AG04450 (cell line): ENCODE measurements at regions not wholly inside any gene's neighbourhood (a gene's known extent, or its start where the extent isn't known, plus 50 kb on each side); places are given as distances from the start of the nearest gene placed in this dataset.

Experiments used
- CTCF ChIA-PET: fragments of 300-600, 350-600 bp; formaldehyde crosslinking; extraction: SDS; loops from one replicate; lab custom pipeline; 2022; ENCODE audit warnings: antibody characterized with exemption, inconsistent platforms; lab: Charles Lee
- POLR2A ChIA-PET: fragments of 350-600 bp; formaldehyde crosslinking; extraction: SDS; loops from one replicate; lab custom pipeline; 2021; ENCODE audit warnings: antibody characterized with exemption, inconsistent platforms; lab: Yijun Ruan, JAX
- DNase-seq: peaks from one replicate; pipeline ENCODE4 v3.0.0-alpha.2; 2011; ENCODE audit warnings: low read depth, low spot score
- H3K27ac ChIP-seq: one replicate; pipeline ENCODE4 v1.5.1; 2012; ENCODE audit warnings: low read depth, low read length, control low read depth
- H3K27me3 ChIP-seq: one replicate; pipeline ENCODE4 v1.6.0; 2012; ENCODE audit warnings: low read length; ENCODE audit not compliant: control insufficient read depth, insufficient read depth
- H3K4me3 ChIP-seq: 2 replicates; pipeline ENCODE4 v1.5.1; 2011; ENCODE audit warnings: mild to moderate bottlenecking, low read depth, low read length, control low read depth
- H3K9me3 ChIP-seq: 2 replicates; pipeline ENCODE4 v1.5.1; 2012; ENCODE audit warnings: low read length; ENCODE audit not compliant: control insufficient read depth, insufficient read depth
- CTCF ChIP-seq: IDR thresholded peaks from 2 replicates; pipeline ENCODE4 v1.5.1; 2011; ENCODE audit warnings: low read depth, low read length, control low read depth, inconsistent platforms

GRCh38 chr18:46311491-46311890 lies 207.3 kb downstream of the HAUS1 start:
- no peak for DNase-seq
- no peak for TF ChIP-seq CTCF
- Histone ChIP-seq H3K9me3 (no peaks in the 10 kb centered on the region), H3K27me3 (peaks cover 8% of the 10 kb centered on the region), H3K4me3 (no peak overlapping the region), H3K27ac (no peak overlapping the region)
- CTCF ChIA-PET = interaction anchor here (0.8 kb wide), 1 partner anchor 138 kb away, joined by 3 read pairs; a partner anchor contains a TSS
- POLR2A ChIA-PET = no interaction called here

DNA sequence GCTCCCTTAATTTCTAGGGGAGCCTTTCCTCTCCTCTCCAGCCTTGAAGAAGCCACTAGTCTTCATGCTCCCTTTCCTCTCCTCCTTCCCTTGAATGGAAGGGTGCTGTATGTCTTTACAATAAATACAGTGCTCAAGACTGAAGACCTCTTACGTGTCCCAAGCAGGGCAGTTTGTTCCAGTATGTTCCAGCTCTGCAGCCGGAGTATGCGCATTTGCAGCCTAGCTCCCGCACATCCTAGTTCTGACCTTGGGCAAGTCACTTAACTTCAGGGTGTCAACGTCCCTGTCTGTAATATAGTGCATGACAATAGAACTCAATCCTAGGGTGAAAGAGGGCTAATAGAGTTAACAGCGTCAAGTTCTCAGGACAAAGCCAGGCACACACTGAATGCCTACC lies 208.0 kb downstream of the HAUS1 start:
- Histone ChIP-seq H3K27me3 (peaks cover 8% of the 10 kb centered on the region), H3K4me3 (no peak overlapping the region), H3K27ac (no peak overlapping the region), H3K9me3 (no peaks in the 10 kb centered on the region)
- ChIA-PET POLR2A (no interaction called here), CTCF (no interaction called here)
- DNase-seq = no peak
- no peak for TF ChIP-seq CTCF

DNA sequence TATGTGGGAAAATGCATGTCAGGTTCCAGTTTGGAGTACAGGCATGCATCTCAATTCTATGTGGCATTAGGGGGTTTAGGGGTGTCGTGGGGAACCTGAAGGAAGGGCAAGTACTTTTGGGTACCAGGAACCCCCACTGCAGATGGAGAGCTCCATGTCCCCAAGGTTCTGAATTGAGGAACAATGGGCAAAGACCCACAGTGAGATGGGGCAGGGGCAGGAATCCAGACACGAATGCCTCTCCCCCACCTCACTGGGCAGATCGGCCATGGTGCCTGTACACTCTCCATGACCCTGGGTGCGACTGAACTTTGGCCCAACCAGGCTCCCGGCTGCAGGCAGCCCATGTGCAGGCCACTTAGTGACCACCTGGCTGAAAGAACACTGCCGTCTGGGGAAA lies 209.3 kb downstream of the HAUS1 start:
- TF ChIP-seq CTCF = no peak
- POLR2A ChIA-PET = no interaction called here
- CTCF ChIA-PET = no interaction called here
- no peak overlapping the region for H3K4me3 ChIP-seq
- DNase-seq = no peak
- peaks cover 5% of the 10 kb centered on the region for H3K27me3 ChIP-seq
- H3K27ac ChIP-seq = no peak overlapping the region
- H3K9me3 ChIP-seq = no peaks in the 10 kb centered on the region

DNA sequence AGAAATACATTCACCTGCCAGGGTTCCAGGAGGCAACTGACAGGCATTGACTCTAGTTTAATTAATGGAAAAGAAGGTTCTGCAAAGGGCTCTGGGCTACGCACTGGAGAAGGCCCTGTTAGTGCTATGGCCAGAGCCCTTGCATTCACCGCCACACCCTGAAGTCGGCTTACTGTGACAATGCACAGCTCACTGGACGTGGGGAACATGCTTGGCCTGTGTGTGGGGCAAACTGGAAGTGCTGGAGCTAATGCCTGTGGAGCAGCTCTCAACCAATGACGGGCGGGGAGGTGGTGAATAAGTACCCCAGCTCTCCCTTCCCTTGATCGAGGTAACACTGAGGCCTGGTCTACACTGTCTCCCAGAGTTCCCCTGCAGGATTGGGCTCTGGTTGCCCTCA lies 209.8 kb downstream of the HAUS1 start:
- no peak for TF ChIP-seq CTCF
- H3K27me3 ChIP-seq = peaks cover 3% of the 10 kb centered on the region
- no peak overlapping the region for H3K4me3 ChIP-seq
- no peaks in the 10 kb centered on the region for H3K9me3 ChIP-seq
- POLR2A ChIA-PET = no interaction called here
- no peak for DNase-seq
- no peak overlapping the region for H3K27ac ChIP-seq
- CTCF ChIA-PET = no interaction called here

DNA sequence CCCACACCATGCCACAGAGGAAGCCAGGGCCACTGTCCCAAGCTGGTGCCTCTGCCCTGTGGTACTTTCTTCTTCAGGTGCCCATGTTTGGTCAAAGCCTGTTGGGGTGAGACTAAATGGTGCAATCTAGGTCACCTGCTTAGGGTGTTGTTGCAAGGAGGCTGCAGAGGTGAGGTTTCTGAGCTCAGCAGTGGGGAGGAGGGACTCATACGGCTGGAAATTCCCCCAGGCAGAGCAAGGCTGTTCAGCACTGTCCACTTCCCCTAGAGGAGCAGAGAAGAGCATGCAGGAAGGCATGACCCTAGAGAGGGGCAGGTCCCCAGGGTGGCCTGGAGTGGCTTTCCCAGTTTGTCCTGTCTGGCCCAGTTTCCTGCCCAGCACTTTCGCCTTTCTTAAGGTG lies 211.0 kb downstream of the HAUS1 start:
- no peak for DNase-seq
- Histone ChIP-seq H3K27me3 (no peaks in the 10 kb centered on the region), H3K4me3 (no peak overlapping the region), H3K27ac (no peak overlapping the region), H3K9me3 (no peaks in the 10 kb centered on the region)
- ChIA-PET POLR2A (no interaction called here), CTCF (no interaction called here)
- no peak for TF ChIP-seq CTCF
